ENCODE measurements at regions not wholly inside any gene's neighbourhood (a gene's known extent, or its start where the extent isn't known, plus 50 kb on each side); places are given as distances from the start of the nearest gene placed in this dataset.

DNA sequence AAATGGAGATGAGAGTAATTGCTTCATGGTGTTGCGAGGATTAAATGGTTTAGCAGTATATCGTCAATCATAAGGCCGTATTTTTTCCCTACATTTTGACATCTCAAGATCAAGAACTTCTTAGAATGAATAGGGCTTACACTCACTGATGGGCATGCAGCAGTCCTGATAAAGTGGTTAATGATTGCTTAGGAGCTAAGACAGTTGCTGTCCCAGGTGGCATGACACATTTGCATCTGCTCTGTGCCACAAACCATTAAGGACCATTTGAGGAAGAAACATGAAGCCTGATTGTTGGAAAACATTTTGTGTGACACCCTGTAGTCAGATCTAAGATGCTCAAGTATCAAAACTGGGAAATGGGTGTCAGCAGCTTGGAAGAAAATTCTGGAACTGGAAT is 81.0 kb upstream of the SGIP1 start:
- Histone ChIP-seq H3K4me2 (ENCODE audit: low read length) (no peak overlapping the region), H2AFZ (ENCODE audit: low read length) (no peak overlapping the region), H3K27ac (ENCODE audit: low read depth, low read length, poor library complexity, severe bottlenecking) (no peak overlapping the region), H3K36me3 (ENCODE audit: insufficient read depth, low read length) (no peaks in the 10 kb centered on the region), H3K9me3 (ENCODE audit: low read length) (no peaks in the 10 kb centered on the region), H3K27me3 (ENCODE audit: insufficient read depth, low read length) (no peaks in the 10 kb centered on the region), H3K9ac (ENCODE audit: low read length) (no peak overlapping the region), H3K79me2 (ENCODE audit: insufficient read depth, low read length) (no peaks in the 10 kb centered on the region), H4K20me1 (ENCODE audit: insufficient read depth, low read length) (no peaks in the 10 kb centered on the region), H3K9me2 (ENCODE audit: low read depth, low read length) (no peaks in the 10 kb centered on the region), H3F3A (ENCODE audit: insufficient read depth, low read length) (no peaks in the 10 kb centered on the region), H3K4me3 (ENCODE audit: low read depth, low read length, poor library complexity, severe bottlenecking) (no peak overlapping the region), H3K4me1 (ENCODE audit: insufficient read depth, low read length, severe bottlenecking) (no peaks in the 10 kb centered on the region)
- TF ChIP-seq CTCF (IDR thresholded peaks at IDR 0.05; ENCODE audit: low read length) (no peak), EZH2 (IDR thresholded peaks at IDR 0.05; ENCODE audit: borderline replicate concordance, low read length) (no peak)

DNA sequence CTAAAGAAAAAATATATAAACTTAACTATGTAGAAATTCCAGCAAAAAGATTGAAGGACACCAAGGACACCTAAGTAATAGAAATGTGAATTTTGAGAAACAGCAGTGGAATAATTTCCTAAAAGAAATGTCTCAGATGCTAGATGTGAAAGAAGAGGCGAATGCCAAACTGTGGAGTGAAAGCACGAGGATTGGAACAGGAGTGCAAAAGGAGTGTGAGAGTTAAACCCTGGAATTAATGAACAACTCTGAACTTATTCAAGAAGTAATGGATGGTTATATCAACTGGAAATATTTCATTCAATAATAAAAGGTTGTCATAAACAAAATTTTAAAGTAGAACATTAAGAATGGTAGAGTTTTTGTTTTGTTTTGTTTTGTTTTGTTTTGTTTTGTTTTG is 78.5 kb upstream of the SGIP1 start:
- Histone ChIP-seq H3K36me3 (ENCODE audit: insufficient read depth, low read length) (no peaks in the 10 kb centered on the region), H3K9ac (ENCODE audit: low read length) (no peak overlapping the region), H4K20me1 (ENCODE audit: insufficient read depth, low read length) (no peaks in the 10 kb centered on the region), H3K4me2 (ENCODE audit: low read length) (no peak overlapping the region), H3K4me3 (ENCODE audit: low read depth, low read length, poor library complexity, severe bottlenecking) (no peak overlapping the region), H3K9me3 (ENCODE audit: low read length) (no peaks in the 10 kb centered on the region), H3F3A (ENCODE audit: insufficient read depth, low read length) (no peaks in the 10 kb centered on the region), H3K4me1 (ENCODE audit: insufficient read depth, low read length, severe bottlenecking) (no peaks in the 10 kb centered on the region), H3K79me2 (ENCODE audit: insufficient read depth, low read length) (no peaks in the 10 kb centered on the region), H3K27ac (ENCODE audit: low read depth, low read length, poor library complexity, severe bottlenecking) (no peak overlapping the region), H2AFZ (ENCODE audit: low read length) (no peak overlapping the region), H3K9me2 (ENCODE audit: low read depth, low read length) (no peaks in the 10 kb centered on the region), H3K27me3 (ENCODE audit: insufficient read depth, low read length) (no peaks in the 10 kb centered on the region)
- TF ChIP-seq CTCF (IDR thresholded peaks at IDR 0.05; ENCODE audit: low read length) (no peak), EZH2 (IDR thresholded peaks at IDR 0.05; ENCODE audit: borderline replicate concordance, low read length) (no peak)

DNA sequence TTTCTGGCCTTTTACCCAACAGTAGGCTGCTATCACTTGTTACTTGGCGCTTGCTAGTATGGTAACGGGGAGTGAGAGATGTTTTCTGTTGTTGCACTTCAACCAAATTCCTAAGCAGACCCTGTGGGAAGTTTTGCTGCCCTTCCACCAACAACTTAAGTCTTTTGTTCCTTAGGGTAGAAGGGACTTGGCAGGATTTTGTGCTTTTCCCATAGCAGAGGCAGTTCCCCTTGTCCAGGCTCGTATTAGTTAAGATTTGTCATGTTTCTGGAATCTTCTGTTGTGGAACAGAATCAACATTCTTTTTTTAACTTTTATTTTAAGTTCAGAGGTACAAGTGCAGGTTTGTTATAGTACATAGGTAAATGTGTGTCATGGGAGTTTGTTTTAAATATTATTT is 73.2 kb upstream of the SGIP1 start:
- Histone ChIP-seq H3K79me2 (ENCODE audit: insufficient read depth, low read length) (no peaks in the 10 kb centered on the region), H4K20me1 (ENCODE audit: insufficient read depth, low read length) (no peaks in the 10 kb centered on the region), H3K27ac (ENCODE audit: low read depth, low read length, poor library complexity, severe bottlenecking) (no peak overlapping the region), H3K4me1 (ENCODE audit: insufficient read depth, low read length, severe bottlenecking) (no peaks in the 10 kb centered on the region), H3K9me2 (ENCODE audit: low read depth, low read length) (no peaks in the 10 kb centered on the region), H3K36me3 (ENCODE audit: insufficient read depth, low read length) (no peaks in the 10 kb centered on the region), H2AFZ (ENCODE audit: low read length) (no peak overlapping the region), H3K4me3 (ENCODE audit: low read depth, low read length, poor library complexity, severe bottlenecking) (no peak overlapping the region), H3K9me3 (ENCODE audit: low read length) (no peaks in the 10 kb centered on the region), H3K9ac (ENCODE audit: low read length) (no peak overlapping the region), H3K4me2 (ENCODE audit: low read length) (no peak overlapping the region), H3F3A (ENCODE audit: insufficient read depth, low read length) (no peaks in the 10 kb centered on the region), H3K27me3 (ENCODE audit: insufficient read depth, low read length) (no peaks in the 10 kb centered on the region)
- TF ChIP-seq EZH2 (IDR thresholded peaks at IDR 0.05; ENCODE audit: borderline replicate concordance, low read length) (no peak), CTCF (IDR thresholded peaks at IDR 0.05; ENCODE audit: low read length) (no peak)

Data from OCI-LY1 (cell line).